GM13976 (cell line): ENCODE measurements at regions not wholly inside any gene's neighbourhood (a gene's known extent, or its start where the extent isn't known, plus 50 kb on each side); places are given as distances from the start of the nearest gene placed in this dataset.

Experiments used
- DNase-seq: peaks from one replicate; pipeline ENCODE4 v3.0.0; 2012; ENCODE audit warnings: low spot score
- CTCF ChIP-seq: IDR thresholded peaks from 2 replicates; pipeline ENCODE4 v1.5.1; 2012; ENCODE audit warnings: borderline replicate concordance, mild to moderate bottlenecking; ENCODE audit not compliant: insufficient read depth; ENCODE audit errors: extremely low read depth, missing control alignments, control extremely low read depth
- in situ Hi-C: fragments of 300-500 bp; cut with MboI; formaldehyde crosslinking; loops from one replicate; pipeline ENCODE4 v1.12.0; 2022; ENCODE audit warnings: low sequenced_read_pairs, mixed read lengths, inconsistent platforms; ENCODE audit not compliant: unreplicated experiment

- DNase-seq: no peak
- TF ChIP-seq CTCF: no peak
- in situ Hi-C loops: no loop called here
Measured at GRCh38 chr17:79528592-79529125, 82.2 kb downstream of the RBFOX3 start.

GRCh38 chr17:79527306-79527705 is 83.5 kb downstream of the RBFOX3 start:
- no peak for TF ChIP-seq CTCF
- DNase-seq: no peak
- in situ Hi-C loops: no loop called here

GRCh38 chr17:79525793-79526677 is 84.8 kb downstream of the RBFOX3 start:
- no peak for DNase-seq
- in situ Hi-C loops: no loop called here
- TF ChIP-seq CTCF: no peak

GRCh38 chr17:79524213-79525187 is 86.4 kb downstream of the RBFOX3 start:
- no peak for TF ChIP-seq CTCF
- in situ Hi-C loops: no loop called here
- no peak for DNase-seq

GRCh38 chr17:79522414-79522813 is 88.4 kb downstream of the RBFOX3 start:
- DNase-seq: no peak
- no peak for TF ChIP-seq CTCF
- in situ Hi-C loops: no loop called here

GRCh38 chr17:79521225-79521624 is 89.6 kb downstream of the RBFOX3 start:
- DNase-seq: no peak
- in situ Hi-C loops: no loop called here

More at GRCh38 chr17:79521225-79521624, 89.6 kb downstream of the RBFOX3 start:
- no peak for TF ChIP-seq CTCF
